ENCODE measurements at regions not wholly inside any gene's neighbourhood (a gene's known extent, or its start where the extent isn't known, plus 50 kb on each side); places are given as distances from the start of the nearest gene placed in this dataset.
"Not testable (repeated sequence)": the region's sequence is repeated elsewhere in the genome, so short reads cannot be mapped to it uniquely, and the experiment has no call there.

DNA sequence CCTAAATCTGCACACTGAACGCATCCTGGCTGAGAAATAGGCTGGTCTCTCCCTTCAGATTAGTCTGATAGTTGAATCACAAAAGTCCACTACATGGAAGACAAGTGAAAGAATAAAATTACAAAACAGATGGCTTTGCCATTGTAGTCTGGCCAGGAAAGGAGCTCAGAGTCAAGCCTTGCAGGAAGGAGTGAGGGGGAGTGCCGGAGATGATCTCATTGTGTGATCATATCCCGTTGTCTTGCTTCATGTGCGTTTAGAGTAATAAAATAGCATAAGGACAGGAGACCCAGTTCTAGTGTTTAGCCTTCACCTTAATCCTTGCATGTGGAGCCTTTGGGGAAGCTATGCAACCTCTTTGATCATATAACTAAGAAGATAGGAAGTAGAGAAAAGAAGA is 666.7 kb upstream of the RAG2 start:
- intact Hi-C loops (cut with DNase I), result no loop called here
- no peaks in the 10 kb centered on the region for H3K4me1 ChIP-seq
- no peaks in the 10 kb centered on the region for H3K27me3 ChIP-seq
- H3K36me3 ChIP-seq, result no peaks in the 10 kb centered on the region
- TF ChIP-seq POLR2A (IDR thresholded peaks at IDR 0.05), result no peak
- TF ChIP-seq, protein P1, sequence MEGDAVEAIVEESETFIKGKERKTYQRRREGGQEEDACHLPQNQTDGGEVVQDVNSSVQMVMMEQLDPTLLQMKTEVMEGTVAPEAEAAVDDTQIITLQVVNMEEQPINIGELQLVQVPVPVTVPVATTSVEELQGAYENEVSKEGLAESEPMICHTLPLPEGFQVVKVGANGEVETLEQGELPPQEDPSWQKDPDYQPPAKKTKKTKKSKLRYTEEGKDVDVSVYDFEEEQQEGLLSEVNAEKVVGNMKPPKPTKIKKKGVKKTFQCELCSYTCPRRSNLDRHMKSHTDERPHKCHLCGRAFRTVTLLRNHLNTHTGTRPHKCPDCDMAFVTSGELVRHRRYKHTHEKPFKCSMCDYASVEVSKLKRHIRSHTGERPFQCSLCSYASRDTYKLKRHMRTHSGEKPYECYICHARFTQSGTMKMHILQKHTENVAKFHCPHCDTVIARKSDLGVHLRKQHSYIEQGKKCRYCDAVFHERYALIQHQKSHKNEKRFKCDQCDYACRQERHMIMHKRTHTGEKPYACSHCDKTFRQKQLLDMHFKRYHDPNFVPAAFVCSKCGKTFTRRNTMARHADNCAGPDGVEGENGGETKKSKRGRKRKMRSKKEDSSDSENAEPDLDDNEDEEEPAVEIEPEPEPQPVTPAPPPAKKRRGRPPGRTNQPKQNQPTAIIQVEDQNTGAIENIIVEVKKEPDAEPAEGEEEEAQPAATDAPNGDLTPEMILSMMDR (IDR thresholded peaks at IDR 0.05), result no peak
- no peak overlapping the region for H3K27ac ChIP-seq
- WGBS, 2 donors, result 60 to 65% methylated on average over 4 of the region's 4 CpGs
- no peaks in the 10 kb centered on the region for H3K9me3 ChIP-seq
- no peak for DNase-seq
- H3K4me3 ChIP-seq (replicated peaks in 1 of 3), result no peak overlapping the region

DNA sequence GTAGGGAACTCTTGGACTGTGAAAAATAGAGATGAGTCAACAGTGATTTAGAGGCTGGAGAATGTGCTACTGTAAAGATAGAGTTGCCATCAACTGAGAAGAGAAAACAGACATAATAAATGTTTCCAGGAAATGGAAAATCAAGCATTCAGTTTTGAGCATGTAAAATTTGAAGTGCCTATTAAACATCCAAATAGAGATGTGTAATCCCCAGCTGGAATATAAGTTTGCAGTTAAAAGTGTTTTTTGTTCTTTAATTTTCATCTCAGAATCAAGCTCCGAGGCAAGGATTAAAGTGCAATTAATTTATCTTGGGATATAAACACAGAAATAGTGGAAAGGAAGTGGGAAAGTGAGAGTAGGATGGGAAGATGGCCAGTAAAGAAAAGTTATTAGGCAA is 666.0 kb upstream of the RAG2 start:
- Histone ChIP-seq H3K27ac (no peak overlapping the region), H3K36me3 (no peaks in the 10 kb centered on the region), H3K9me3 (no peaks in the 10 kb centered on the region), H3K4me3 (replicated peaks in 1 of 3) (no peak overlapping the region), H3K27me3 (no peaks in the 10 kb centered on the region), H3K4me1 (no peaks in the 10 kb centered on the region)
- TF ChIP-seq, protein P1 (IDR thresholded peaks at IDR 0.05), result no peak
- no peak for TF ChIP-seq POLR2A (IDR thresholded peaks at IDR 0.05)
- intact Hi-C loops (cut with DNase I), result no loop called here
- no peak for DNase-seq
- 62 to 71% methylated on average over 1 of the region's 1 CpG for WGBS, 2 donors

DNA sequence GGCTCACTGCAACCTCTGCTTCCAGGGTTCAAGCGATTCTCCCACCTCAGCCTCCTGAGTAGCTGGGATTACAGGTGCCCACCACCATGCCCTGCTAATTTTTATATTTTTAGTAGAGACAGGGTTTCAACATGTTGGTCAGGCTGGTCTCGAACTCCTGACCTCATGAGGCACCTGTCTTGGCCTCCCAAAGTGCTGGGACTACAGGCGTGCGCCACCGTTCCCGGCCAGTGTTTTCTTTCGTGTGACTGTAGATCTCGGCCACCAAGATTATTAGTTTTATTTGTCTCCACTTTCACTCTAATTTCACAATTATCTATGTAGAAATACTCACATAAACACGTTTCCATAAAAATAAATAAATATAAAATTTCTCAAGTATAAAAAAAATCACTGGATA is 665.4 kb upstream of the RAG2 start:
- H3K36me3 ChIP-seq; H3K4me1 ChIP-seq; H3K27ac ChIP-seq; H3K4me3 ChIP-seq (replicated peaks in 1 of 3); H3K27me3 ChIP-seq; DNase-seq; intact Hi-C loops (cut with DNase I); H3K9me3 ChIP-seq: not testable (repeated sequence)
- WGBS, 2 donors, result 88 to 91% methylated on average over 9 of the region's 9 CpGs

DNA sequence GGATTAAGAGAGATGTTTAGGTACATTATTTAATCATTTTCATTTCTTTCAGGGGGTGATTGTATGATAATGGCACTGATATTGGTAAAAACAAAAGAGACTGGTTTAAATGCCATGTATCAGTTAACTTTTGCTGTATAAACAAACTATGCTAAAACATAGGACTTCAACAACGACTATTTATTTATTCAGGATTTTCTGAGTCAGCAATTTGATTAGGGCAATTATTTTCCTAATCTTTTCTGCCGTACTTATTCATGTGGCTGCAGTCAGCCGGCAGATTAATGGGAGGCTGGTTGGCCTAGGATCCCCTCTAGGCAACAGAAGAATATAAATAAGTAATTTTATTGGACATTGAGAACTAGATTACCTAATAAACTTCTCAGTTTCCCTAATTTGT is 661.7 kb upstream of the RAG2 start:
- Histone ChIP-seq H3K27ac (no peak overlapping the region), H3K36me3 (no peaks in the 10 kb centered on the region), H3K4me1 (no peaks in the 10 kb centered on the region), H3K4me3 (replicated peaks in 1 of 3) (no peak overlapping the region), H3K9me3 (no peaks in the 10 kb centered on the region), H3K27me3 (no peaks in the 10 kb centered on the region)
- 46 to 65% methylated on average over 3 of the region's 3 CpGs for WGBS, 2 donors
- intact Hi-C loops (cut with DNase I), result no loop called here
- DNase-seq, result no peak
- no peak for TF ChIP-seq POLR2A (IDR thresholded peaks at IDR 0.05)
- TF ChIP-seq, protein P1 (IDR thresholded peaks at IDR 0.05), result no peak

DNA sequence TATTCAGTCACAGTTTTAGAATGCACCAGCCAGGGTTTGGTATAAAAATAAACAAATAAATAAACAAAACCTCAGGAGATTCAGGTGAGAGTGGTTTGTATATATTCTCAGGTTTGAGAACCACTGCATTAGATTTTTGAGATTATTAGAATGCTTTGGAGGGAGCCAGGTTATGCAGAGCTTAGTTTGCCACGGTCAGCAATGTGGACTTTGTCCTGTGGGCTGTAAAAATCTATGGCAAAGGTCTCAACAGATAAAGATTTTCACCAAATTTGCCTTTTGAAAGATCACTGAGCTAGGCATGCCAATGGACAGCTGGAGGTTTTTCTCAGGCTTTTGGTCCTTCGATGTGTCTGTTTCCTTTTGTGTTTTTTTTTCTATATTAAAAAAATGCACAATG is 650.1 kb upstream of the RAG2 start:
- no peak for DNase-seq
- H3K27ac ChIP-seq, result no peak overlapping the region
- H3K36me3 ChIP-seq, result no peaks in the 10 kb centered on the region
- TF ChIP-seq POLR2A (IDR thresholded peaks at IDR 0.05), result no peak
- TF ChIP-seq, protein P1 (IDR thresholded peaks at IDR 0.05), result no peak
- 76 to 80% methylated on average over 2 of the region's 2 CpGs for WGBS, 2 donors
- no peaks in the 10 kb centered on the region for H3K9me3 ChIP-seq
- H3K4me1 ChIP-seq, result no peaks in the 10 kb centered on the region
- intact Hi-C loops (cut with DNase I), result no loop called here
- no peak overlapping the region for H3K4me3 ChIP-seq (replicated peaks in 1 of 3)
- no peaks in the 10 kb centered on the region for H3K27me3 ChIP-seq

DNA sequence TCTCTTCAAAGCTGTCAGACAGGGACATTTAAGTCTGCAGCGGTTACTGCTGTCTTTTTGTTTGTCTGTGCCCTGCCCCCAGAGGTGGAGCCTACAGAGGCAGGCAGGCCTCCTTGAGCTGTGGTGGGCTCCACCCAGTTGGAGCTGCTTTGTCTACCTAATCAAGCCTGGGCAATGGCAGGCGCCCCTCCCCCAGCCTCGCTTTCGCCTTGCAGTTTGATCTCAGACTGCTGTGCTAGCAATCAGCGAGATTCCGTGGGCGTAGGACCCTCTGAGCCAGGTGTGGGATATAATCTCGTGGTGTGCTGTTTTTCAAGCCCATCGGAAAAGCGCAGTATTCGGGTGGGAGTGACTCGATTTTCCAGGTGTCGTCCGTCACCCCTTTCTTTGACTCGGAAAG is 648.1 kb upstream of the RAG2 start:
- H3K36me3 ChIP-seq; H3K27ac ChIP-seq; H3K27me3 ChIP-seq; intact Hi-C loops (cut with DNase I); DNase-seq; H3K4me3 ChIP-seq (replicated peaks in 1 of 3); H3K4me1 ChIP-seq; H3K9me3 ChIP-seq: not testable (repeated sequence)
- WGBS, 2 donors, result 92 to 98% methylated on average over 15 of the region's 15 CpGs
